ENCODE measurements at regions not wholly inside any gene's neighbourhood (a gene's known extent, or its start where the extent isn't known, plus 50 kb on each side); places are given as distances from the start of the nearest gene placed in this dataset.
"Not testable (repeated sequence)": the region's sequence is repeated elsewhere in the genome, so short reads cannot be mapped to it uniquely, and the experiment has no call there.

- DNase-seq: not testable (repeated sequence)
Observed at GRCh38 chr16:64343820-64344443, 777.9 kb downstream of the CDH11 start.

DNA sequence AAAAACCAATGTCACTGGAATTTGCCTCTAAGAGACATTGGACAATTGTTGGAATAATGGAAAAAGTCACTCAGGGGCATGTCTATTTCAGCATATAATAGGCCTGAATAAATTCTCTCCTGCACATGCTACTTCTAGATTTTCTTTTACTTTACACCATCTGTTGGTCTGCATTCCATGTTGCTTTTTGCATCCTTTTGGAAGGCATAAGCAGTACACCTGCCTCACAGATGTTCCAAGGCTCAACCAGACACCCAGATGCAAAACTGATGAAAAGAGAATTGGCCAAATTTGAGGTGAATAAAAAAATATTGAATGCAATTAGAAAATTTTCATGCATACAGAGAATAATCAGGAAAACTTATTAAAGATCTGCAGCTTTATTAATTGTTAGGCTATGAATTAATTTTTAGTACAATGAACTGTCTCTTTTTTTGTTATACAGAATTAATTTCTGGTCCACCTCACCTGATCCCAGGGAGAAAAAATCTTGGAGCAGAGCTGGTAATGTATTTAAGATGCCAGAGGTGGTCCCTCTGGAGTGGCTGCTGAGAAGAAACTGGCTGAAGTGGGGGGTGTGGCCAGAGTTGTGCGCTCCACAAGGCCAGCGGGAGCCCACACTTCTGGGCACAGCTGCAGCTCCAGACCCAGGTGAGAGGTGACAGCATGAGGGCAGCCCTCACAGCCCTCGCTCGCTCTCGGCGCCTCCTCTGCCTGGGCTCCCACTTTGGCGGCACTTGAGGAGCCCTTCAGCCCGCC, 778.6 kb downstream of the CDH11 start:
- no peak for DNase-seq

DNA sequence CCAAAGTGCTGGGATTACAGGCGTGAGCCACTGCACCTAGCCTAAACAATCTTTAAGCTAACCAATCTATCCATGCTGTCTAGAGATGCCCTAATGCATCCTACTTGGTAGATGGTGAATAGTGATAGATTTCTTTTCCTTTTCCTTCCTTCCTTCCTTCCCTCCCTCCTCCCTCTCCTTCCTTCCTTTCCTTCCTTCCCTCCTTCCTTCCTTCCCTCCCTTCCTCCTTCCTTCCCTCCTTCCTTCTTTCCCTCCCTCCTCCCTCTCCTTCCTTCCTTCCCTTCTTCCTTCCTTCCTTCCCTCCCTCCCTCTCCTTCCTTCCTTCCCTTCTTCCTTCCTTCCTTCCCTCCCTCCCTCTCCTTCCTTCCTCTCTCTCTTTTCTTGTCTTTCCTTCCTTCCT, 780.5 kb downstream of the CDH11 start:
- not testable (repeated sequence) for DNase-seq

DNA sequence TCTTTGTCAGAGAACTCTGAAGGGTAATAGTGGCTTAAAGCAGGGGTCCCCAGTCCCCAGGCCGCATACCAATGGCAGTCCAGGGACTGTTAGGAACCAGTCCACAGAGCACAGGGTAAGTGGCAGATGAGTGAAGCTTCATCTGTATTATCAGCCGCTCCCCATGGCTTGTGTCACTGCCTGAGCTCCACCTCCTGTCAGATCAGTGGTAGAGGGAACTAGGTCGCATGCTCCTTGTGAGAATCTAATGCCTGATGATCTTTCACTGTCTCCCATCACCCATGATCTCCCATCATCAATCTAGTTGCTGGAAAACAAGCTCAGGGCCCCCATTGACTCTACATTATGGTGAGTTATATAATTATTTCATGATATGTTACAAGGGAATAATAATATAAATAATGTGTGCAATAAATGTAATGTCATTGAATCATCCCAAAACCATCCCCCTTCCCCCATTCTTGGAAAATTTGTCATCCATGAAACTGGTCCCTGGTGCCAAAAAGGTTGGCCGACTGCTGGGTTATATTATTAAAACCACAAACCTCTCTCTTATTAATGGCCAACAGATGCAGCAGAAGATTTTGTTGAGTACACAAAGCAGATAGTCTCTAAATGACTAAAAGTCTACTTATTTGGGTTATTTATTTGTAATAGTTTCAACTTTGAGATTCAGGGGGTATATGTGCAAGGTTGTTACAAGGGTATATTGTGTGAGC, 782.7 kb downstream of the CDH11 start:
- DNase-seq: no peak

GRCh38 chr16:64321881-64322280, 800.0 kb downstream of the CDH11 start:
- no peak for DNase-seq

GRCh38 chr16:64321066-64321465, 800.8 kb downstream of the CDH11 start:
- no peak for DNase-seq

GRCh38 chr16:64317601-64318000, 804.3 kb downstream of the CDH11 start:
- DNase-seq: no peak

DNA sequence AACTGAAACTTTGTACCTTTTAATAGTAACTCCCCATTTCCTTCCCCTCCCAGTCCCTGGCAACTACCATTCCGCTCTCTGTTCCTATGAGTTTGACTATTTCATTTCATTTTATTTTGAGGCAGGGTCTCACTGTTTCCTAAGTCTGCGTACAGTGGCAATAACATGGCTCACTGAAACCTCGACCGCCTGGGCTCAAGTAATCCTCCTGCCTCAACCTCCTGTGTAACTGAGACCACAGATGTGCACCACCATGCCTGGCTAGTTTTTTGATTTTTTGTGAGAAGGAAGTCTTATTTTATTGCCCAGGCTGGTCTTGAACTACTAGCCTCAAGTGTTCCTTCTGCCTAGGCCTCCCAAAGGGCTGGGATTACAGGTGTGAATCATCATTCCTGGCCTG, 808.1 kb downstream of the CDH11 start:
- DNase-seq: no peak

DNA sequence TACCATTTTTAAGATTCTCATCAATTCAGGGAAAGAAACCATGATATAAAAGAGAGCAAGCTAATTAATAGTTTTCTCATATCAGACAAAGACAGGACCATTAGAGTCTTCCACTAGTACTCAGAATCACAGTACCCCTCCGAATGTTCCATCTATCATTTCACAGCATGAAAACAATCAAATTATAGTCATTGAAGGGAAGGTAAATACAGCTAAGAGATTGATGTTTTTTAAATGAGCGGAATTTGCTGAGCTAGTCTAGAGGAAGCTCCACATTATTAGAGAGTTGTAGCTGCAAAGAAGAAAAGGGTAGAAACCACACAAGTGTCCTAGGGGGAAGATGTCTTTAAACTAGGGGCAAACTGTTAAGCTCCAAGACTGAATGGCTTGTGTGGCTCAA, 808.9 kb downstream of the CDH11 start:
- DNase-seq: no peak

DNA sequence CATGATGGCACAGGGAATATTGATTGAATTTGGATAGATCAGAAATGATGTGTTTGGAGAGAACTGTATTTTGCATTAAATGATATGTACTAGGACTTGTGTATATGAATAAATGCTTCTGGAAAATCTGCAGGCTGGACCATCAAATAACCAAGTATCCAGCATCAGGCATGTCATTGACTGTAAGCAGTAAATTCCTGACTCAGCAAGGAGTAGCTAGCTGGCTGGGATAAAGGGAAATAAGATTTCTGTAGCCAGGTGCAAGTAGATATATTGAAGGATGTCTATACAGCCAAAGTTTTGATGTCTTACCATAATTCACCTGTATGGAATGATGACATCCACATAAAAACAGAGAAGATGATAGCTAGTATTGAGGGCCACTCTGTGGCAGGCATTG, 809.6 kb downstream of the CDH11 start:
- no peak for DNase-seq

DNA sequence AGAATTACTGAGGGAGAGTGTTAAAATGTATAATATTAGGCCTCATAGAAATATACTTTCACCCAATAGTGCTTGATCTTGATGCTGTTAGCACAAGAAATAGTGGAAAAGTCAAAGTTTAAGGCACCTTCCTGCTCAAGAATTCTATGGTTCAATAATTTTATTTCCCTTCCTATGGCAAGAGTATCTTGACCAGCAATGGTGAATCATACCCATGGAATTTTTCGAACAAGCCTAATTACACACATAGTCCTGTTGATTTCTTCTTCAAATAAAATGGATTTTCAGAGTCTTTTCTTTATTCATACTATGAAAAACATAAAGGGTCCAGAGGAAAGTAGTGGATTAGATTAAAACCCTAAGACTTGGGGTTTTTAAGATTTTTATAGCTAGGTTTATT, 810.6 kb downstream of the CDH11 start:
- no peak for DNase-seq

DNA sequence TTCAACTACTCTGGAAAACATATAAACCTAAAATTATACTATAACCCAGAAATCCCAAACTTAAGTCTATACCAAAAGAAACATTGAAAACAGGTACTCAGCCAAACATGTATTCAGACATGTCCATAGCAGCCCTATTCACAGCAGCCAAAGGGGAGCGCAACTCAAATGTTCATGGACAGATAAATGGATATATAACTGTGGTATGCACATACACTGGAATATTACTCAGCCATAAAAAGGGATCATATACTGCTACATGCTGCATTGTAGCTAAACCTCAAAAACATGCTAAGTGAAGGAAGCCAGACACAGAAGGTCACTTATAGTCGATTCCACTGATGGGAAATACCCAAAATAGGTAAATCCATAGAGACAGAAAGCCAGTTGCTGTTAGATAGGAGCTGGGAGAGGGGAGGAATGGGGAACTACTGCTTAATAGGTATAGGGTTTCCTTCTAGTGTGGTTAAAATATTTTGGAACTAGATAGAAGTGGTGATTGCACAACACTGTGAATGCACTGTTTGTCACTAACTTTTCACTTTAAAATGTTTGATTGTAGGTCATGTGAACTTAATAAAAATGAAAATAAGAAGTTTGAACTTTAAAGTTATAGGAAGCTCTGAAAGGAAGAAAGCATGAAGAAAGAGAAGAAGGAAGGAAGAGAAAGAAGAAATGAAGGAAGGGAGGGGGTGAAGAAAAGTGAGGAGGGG, 812.3 kb downstream of the CDH11 start:
- no peak for DNase-seq

- DNase-seq: no peak
Observed at GRCh38 chr16:64308721-64309120, 813.1 kb downstream of the CDH11 start.

- DNase-seq: no peak
Observed at GRCh38 chr16:64307431-64307830, 814.4 kb downstream of the CDH11 start.

- no peak for DNase-seq
Observed at GRCh38 chr16:64305663-64306062, 816.2 kb downstream of the CDH11 start.

DNA sequence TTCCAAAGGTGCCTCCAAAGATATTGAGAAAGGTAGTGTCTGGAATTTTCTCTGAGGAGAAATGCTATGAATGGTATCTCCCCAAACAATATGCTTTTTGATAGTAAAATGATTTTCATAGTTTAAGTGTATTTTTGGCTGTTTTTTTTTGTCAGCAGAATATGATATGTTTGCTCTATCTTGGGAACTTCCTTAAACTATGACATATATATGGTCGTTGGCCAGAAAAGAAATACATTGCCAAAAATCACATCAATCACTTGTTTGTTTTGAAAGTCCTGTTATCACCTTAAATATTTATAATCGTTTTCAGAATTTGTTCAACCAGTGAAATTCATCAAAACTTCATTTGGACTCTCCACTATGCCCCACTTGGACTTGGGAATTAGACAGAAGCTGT, 816.9 kb downstream of the CDH11 start:
- DNase-seq: no peak

- no peak for DNase-seq
Observed at GRCh38 chr16:64304396-64304795, 817.5 kb downstream of the CDH11 start.

GRCh38 chr16:64297863-64298600, 823.8 kb downstream of the CDH11 start:
- DNase-seq: no peak

DNA sequence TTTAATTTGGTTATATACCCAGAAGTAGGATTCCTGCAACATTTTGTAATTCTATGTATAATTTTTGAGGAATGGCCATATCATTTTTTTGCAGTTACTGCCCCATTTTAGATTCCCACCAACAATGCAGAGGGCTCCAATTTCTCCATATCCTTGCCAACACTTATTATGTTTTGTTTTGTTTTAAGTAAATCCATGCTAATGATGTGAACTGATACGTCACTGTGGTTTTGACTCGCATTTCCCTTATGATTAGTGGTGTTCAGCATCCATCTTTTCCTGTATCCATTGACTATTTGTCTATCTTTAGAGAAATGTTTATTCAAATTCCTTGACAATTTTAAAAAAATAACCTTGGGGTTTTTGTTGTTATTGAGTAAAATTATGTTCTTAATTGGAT, 826.4 kb downstream of the CDH11 start:
- no peak for DNase-seq

GRCh38 chr16:64292953-64293352, 828.9 kb downstream of the CDH11 start:
- DNase-seq: no peak

DNA sequence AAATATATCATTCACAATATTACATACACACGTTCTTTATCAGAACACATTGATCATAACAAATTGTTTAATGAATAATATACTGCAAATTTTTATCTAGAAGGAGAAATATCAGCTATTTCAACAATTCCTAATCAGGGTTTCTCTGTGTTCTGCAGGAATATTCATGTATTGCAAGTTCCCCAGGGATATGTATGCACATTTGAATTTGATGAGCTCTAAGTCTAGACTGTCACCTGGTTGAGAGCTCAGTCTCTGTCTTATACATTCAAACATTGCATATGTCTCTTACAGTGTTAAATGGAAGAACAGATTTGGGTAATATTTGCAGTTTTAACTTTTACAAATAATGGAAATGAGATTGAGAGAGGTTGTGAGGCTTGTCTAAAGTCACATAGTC, 829.7 kb downstream of the CDH11 start:
- DNase-seq: no peak

DNA sequence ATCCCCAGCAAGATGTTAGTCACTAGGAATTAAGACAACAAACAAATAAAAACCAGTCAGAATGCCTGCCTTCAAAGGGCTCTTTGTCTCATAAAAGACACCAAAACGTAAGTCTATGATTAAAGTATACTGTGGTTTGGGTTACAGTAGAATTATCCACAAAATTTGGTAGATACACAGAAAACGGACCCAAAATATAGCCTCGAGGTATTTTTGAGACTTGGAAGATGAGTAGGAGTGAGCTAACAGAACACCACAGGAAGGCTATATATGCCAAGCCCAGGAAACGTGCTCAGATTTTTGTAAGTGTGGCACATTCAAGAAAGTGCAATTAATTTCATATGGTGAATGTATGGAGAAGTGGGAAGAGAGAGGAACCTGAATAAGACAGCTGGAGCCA, 831.4 kb downstream of the CDH11 start:
- DNase-seq: no peak
